HuH-7 (cell line): ENCODE measurements at regions not wholly inside any gene's neighbourhood (a gene's known extent, or its start where the extent isn't known, plus 50 kb on each side); places are given as distances from the start of the nearest gene placed in this dataset.

Experiments used
- DNase-seq: peaks from one replicate; pipeline ENCODE4 v3.0.0; 2011; ENCODE audit warnings: low spot score

- DNase-seq = no peak
Observed at GRCh38 chr15:31263751-31264558, 62.7 kb upstream of the KLF13 start.

GRCh38 chr15:31264559-31265089 lies 62.0 kb upstream of the KLF13 start:
- no peak for DNase-seq

GRCh38 chr15:31265090-31265870 lies 61.4 kb upstream of the KLF13 start:
- no peak for DNase-seq

GRCh38 chr15:31265871-31266711 lies 60.5 kb upstream of the KLF13 start:
- no peak for DNase-seq

- no peak for DNase-seq
Observed at GRCh38 chr15:31266712-31267111, 59.9 kb upstream of the KLF13 start.

GRCh38 chr15:31267161-31268107 lies 59.2 kb upstream of the KLF13 start:
- DNase-seq = no peak

GRCh38 chr15:31268108-31268501 lies 58.5 kb upstream of the KLF13 start:
- no peak for DNase-seq

GRCh38 chr15:31268911-31269784 lies 57.5 kb upstream of the KLF13 start:
- DNase-seq = no peak

GRCh38 chr15:31269816-31270575 lies 56.6 kb upstream of the KLF13 start:
- DNase-seq = no peak

- DNase-seq = no peak
Observed at GRCh38 chr15:31270767-31271166, 55.9 kb upstream of the KLF13 start.

GRCh38 chr15:31271224-31271635 lies 55.4 kb upstream of the KLF13 start:
- no peak for DNase-seq

GRCh38 chr15:31271711-31272557 lies 54.7 kb upstream of the KLF13 start:
- DNase-seq = no peak

GRCh38 chr15:31272558-31273257 lies 53.9 kb upstream of the KLF13 start:
- DNase-seq = no peak

GRCh38 chr15:31273258-31273941 lies 53.2 kb upstream of the KLF13 start:
- DNase-seq = no peak

- DNase-seq = no peak
Observed at GRCh38 chr15:31274496-31275330, 51.9 kb upstream of the KLF13 start.
